ENCODE measurements at regions not wholly inside any gene's neighbourhood (a gene's known extent, or its start where the extent isn't known, plus 50 kb on each side); places are given as distances from the start of the nearest gene placed in this dataset.

- no peaks in the 10 kb centered on the region for H3K36me3 ChIP-seq
- no peaks in the 10 kb centered on the region for H3K27me3 ChIP-seq
- no peak overlapping the region for H3K27ac ChIP-seq
- DNase-seq = no peak
- no peak overlapping the region for H3K4me3 ChIP-seq
- WGBS, 5 donors = 25 to 52% (median 39%) methylated on average over 1 of the region's 1 CpG
- no peaks in the 10 kb centered on the region for H3K9me3 ChIP-seq
- H3K4me1 ChIP-seq = no peaks in the 10 kb centered on the region
- TF ChIP-seq POLR2AphosphoS5 (IDR thresholded peaks at IDR 0.05) = no peak
- TF ChIP-seq, protein P1, sequence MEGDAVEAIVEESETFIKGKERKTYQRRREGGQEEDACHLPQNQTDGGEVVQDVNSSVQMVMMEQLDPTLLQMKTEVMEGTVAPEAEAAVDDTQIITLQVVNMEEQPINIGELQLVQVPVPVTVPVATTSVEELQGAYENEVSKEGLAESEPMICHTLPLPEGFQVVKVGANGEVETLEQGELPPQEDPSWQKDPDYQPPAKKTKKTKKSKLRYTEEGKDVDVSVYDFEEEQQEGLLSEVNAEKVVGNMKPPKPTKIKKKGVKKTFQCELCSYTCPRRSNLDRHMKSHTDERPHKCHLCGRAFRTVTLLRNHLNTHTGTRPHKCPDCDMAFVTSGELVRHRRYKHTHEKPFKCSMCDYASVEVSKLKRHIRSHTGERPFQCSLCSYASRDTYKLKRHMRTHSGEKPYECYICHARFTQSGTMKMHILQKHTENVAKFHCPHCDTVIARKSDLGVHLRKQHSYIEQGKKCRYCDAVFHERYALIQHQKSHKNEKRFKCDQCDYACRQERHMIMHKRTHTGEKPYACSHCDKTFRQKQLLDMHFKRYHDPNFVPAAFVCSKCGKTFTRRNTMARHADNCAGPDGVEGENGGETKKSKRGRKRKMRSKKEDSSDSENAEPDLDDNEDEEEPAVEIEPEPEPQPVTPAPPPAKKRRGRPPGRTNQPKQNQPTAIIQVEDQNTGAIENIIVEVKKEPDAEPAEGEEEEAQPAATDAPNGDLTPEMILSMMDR (IDR thresholded peaks at IDR 0.05) = no peak
- TF ChIP-seq POLR2A (IDR thresholded peaks at IDR 0.05) = no peak
- TF ChIP-seq EP300 (IDR thresholded peaks at IDR 0.05) = no peak
- intact Hi-C loops (cut with DNase I; ENCODE audit: low total_unique reads) = no loop called here
Observed at GRCh38 chr18:44558767-44559166, 121.9 kb upstream of the SETBP1 start.

DNA sequence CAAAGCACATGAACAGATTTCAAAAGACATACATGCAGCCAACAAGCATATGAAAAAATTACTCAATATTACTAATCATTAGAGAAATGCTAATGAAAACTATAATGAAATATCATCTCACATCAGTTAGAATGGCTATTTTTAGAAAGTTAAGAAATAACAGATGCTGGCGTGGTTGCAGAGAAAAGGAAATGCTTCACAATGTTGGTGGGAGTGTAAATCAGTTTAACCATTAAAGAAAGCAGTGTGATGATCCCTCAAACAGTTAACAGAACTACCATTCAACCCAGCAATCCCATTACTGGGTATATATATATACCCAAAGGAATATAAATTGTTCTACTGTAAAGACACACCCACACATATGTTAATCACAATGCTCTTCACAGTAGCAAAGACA lies 117.7 kb upstream of the SETBP1 start:
- WGBS, 5 donors = 69 to 81% (median 76%) methylated on average over 1 of the region's 1 CpG
- Histone ChIP-seq H3K27me3 (no peaks in the 10 kb centered on the region), H3K4me1 (no peaks in the 10 kb centered on the region), H3K4me3 (no peak overlapping the region), H3K27ac (no peak overlapping the region), H3K9me3 (no peaks in the 10 kb centered on the region), H3K36me3 (no peaks in the 10 kb centered on the region)
- intact Hi-C loops (cut with DNase I; ENCODE audit: low total_unique reads) = no loop called here
- no peak for DNase-seq
- no peak for TF ChIP-seq EP300 (IDR thresholded peaks at IDR 0.05)
- no peak for TF ChIP-seq POLR2AphosphoS5 (IDR thresholded peaks at IDR 0.05)
- TF ChIP-seq, protein P1 (IDR thresholded peaks at IDR 0.05) = no peak

DNA sequence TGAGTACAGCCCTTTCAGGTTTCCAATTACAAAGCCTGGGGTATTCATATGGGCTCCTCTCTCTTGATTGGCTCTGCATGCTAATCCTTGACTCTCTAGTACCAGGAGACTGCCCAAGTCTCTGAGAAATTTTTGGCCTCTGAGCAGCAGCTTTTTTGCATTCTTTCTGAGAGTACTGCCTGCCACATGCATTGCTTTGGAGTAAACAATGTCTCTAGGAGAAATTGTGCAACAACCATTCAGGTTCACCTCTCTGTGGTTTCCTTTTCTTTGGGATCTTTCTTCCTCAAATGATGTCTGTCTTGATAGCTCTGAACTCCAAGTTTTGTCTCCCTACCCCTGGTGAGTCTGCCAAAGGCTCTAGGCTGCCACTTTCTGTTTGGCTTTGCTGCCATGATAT lies 115.8 kb upstream of the SETBP1 start:
- Histone ChIP-seq H3K27ac (no peak overlapping the region), H3K27me3 (no peaks in the 10 kb centered on the region)

DNA sequence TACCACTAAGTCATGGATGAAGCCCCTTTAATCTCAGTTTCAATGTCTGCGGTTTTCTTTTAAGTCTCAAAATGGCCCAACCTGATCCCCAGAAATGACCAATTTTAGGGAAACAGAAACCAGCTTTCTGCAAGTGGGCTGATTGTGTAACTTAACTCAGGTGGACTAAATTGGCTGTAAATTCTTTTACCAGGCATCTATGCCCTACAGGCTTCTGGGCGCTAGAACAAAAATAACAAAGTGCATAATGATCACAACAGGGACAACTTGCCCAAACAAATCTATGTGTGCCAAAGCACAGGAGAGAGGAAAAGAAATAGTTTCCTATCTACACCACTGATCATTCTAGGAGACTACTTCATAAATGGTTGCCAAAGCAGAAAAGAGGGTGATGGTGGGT lies 112.3 kb upstream of the SETBP1 start:
- intact Hi-C loops (cut with DNase I; ENCODE audit: low total_unique reads) = no loop called here
- 90 to 100% (median 92%) methylated on average over 2 of the region's 2 CpGs for WGBS, 5 donors
- H3K4me1 ChIP-seq = no peaks in the 10 kb centered on the region

More for the DNA sequence above, 115.8 kb upstream of the SETBP1 start:
- H3K9me3 ChIP-seq = no peaks in the 10 kb centered on the region
- H3K36me3 ChIP-seq = no peaks in the 10 kb centered on the region
- intact Hi-C loops (cut with DNase I; ENCODE audit: low total_unique reads) = no loop called here
- DNase-seq = no peak
- no peak overlapping the region for H3K4me3 ChIP-seq
- TF ChIP-seq EP300 (IDR thresholded peaks at IDR 0.05) (no peak), POLR2A (IDR thresholded peaks at IDR 0.05) (no peak), POLR2AphosphoS5 (IDR thresholded peaks at IDR 0.05) (no peak)
- TF ChIP-seq, protein P1 (IDR thresholded peaks at IDR 0.05) = no peak
- no peaks in the 10 kb centered on the region for H3K4me1 ChIP-seq

More for the DNA sequence above, 112.3 kb upstream of the SETBP1 start:
- no peak for TF ChIP-seq POLR2A (IDR thresholded peaks at IDR 0.05)
- TF ChIP-seq EP300 (IDR thresholded peaks at IDR 0.05) = no peak
- TF ChIP-seq, protein P1 (IDR thresholded peaks at IDR 0.05) = no peak
- H3K4me3 ChIP-seq = no peak overlapping the region
- DNase-seq = no peak
- no peaks in the 10 kb centered on the region for H3K36me3 ChIP-seq
- H3K27me3 ChIP-seq = no peaks in the 10 kb centered on the region
- H3K27ac ChIP-seq = no peak overlapping the region
- H3K9me3 ChIP-seq = no peaks in the 10 kb centered on the region
